22Rv1 (cell line): ENCODE measurements at regions not wholly inside any gene's neighbourhood (a gene's known extent, or its start where the extent isn't known, plus 50 kb on each side); places are given as distances from the start of the nearest gene placed in this dataset.

Source experiments
- ZFX ChIP-seq: fragments of 450-650 bp; IDR thresholded peaks from 2 replicates; pipeline ENCODE4 v1.6.1; 2017; ENCODE audit warnings: antibody characterized with exemption, borderline replicate concordance
- TF ChIP-seq, protein P1 (sequence below): fragments of 450-650 bp; IDR thresholded peaks from 2 replicates; pipeline ENCODE4 v1.5.1; 2017; ENCODE audit warnings: mild to moderate bottlenecking

DNA sequence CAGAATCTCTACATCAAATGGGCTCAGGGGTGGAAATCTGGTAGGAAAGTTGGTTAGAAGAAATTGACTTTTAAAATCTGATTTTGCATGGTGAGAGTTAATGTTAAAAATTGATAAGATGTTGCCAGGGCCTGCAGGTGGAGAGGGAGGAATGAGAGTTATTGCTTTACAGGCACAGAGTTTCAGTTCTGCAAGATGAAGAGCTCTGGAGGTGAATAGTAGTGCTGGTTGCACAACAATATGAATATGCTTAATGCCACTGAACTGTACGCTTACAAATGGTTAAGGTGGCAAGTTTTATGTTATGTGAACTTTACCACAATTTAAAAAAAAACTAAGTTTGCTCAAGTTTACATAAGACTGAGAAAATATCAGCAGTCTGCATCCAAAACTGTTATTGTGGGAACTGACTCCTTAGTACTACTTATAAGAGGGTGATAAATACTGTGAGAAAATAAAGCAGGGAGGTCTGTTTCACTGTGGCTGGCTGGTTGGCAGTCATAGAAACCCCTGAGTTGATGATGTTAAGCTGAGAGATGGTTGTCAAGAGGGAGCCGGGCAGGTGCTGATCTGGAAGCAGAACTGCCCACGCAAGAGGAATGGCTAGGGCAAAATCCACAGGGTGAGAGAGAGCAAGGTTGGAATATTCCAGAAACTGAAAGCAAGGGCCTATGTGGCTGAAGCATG, 144.9 kb downstream of the EDEM1 start:
- TF ChIP-seq, protein P1, sequence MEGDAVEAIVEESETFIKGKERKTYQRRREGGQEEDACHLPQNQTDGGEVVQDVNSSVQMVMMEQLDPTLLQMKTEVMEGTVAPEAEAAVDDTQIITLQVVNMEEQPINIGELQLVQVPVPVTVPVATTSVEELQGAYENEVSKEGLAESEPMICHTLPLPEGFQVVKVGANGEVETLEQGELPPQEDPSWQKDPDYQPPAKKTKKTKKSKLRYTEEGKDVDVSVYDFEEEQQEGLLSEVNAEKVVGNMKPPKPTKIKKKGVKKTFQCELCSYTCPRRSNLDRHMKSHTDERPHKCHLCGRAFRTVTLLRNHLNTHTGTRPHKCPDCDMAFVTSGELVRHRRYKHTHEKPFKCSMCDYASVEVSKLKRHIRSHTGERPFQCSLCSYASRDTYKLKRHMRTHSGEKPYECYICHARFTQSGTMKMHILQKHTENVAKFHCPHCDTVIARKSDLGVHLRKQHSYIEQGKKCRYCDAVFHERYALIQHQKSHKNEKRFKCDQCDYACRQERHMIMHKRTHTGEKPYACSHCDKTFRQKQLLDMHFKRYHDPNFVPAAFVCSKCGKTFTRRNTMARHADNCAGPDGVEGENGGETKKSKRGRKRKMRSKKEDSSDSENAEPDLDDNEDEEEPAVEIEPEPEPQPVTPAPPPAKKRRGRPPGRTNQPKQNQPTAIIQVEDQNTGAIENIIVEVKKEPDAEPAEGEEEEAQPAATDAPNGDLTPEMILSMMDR, result no peak
- TF ChIP-seq ZFX, result no peak
